Endometrial microvascular endothelial cells (primary cell): ENCODE measurements at regions not wholly inside any gene's neighbourhood (a gene's known extent, or its start where the extent isn't known, plus 50 kb on each side); places are given as distances from the start of the nearest gene placed in this dataset.

ENCODE experiments used
- in situ Hi-C: cut with HindIII; loops from 2 replicates; pipeline ENCODE4 v1.10.0; 2017; ENCODE audit warnings: low sequenced_read_pairs, low pct_unique_long_range_greater_than_20kb; ENCODE audit errors: inconsistent ontology term

DNA sequence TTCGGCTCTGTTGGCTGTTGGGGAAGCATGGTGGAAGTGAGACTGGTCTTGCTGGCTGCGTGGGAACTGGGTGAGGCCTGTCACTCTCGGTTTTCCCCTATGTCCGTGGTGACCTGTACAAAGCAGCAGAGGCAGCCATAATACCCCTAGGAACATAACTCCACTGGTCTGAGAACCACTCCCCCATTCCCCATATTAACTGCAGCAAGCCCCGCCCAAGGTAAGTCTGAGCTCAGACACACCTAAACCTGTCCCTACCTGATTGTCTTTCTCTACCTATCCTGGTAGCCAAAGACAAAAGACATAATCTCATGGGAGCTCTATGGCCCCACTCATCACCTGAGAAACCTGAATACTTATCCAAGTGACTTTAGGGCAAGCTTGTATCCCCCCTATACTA, 156.3 kb upstream of the PHACTR1 start:
- in situ Hi-C loops: no loop called here

GRCh38 chr6:12566618-12567123, 149.9 kb upstream of the PHACTR1 start:
- in situ Hi-C loops: no loop called here

DNA sequence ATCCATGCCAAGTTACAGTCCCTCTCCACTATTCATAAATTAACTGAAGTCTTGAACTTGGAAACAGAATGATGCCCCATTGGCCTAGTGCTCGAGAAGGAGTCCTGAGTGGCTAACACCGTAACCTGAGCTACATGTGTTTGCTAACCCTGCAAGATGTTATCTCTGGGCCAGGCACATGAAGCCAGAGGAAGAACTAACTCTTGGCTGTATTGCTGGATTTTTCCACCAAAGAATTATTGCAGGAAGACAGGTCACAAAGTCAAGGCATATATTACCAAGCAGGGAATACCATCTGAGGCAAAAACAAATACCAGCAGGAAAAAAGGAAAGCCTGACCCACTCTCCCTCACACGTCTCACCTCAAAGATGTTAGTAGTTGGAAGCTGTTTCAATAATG, 148.9 kb upstream of the PHACTR1 start:
- in situ Hi-C loops: no loop called here

DNA sequence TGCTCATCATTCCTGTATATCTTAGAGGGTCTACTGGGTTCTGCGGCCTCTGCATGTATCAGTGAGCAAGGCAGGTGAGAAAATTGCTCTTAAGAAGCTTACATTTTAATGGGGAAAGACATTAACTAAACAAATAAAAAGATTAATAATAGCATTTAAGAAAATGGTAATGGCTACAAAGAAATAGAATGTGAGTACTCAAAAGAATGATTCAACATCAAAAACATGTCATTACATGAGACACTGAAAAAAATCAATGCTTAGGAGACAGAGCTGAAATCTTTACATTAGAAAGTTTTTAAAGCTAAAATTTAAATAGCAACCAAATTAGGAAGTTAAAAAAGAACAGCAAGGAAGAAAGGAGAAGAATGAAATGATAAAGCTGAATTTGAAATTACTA, 146.9 kb upstream of the PHACTR1 start:
- in situ Hi-C loops: no loop called here

DNA sequence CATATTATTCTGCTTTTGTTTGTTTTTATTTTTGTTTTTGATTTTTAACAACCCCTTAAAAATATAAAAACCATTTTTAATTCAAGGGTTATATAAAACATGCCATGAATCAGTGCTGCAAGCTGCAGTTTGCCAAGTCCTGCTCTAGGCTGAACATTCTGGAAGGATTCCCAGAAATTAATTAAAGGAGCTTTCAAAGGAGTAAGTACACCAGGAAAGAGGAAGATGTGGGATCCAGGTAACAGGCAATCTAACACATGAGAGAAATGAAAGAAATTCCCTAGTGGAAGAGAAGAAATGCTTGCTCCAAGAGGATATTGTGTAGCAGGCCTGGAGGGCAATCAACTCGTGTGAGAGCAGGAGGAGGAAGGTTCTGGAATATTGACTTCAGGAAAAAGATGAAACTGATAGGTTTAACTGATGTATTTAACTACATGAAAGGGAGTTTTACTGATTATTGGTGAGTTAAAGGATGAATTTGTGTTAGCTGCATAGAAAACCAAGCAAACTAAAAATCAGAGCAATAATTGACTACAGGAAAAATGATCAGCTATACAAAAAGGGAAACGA, 146.0 kb upstream of the PHACTR1 start:
- in situ Hi-C loops: no loop called here

DNA sequence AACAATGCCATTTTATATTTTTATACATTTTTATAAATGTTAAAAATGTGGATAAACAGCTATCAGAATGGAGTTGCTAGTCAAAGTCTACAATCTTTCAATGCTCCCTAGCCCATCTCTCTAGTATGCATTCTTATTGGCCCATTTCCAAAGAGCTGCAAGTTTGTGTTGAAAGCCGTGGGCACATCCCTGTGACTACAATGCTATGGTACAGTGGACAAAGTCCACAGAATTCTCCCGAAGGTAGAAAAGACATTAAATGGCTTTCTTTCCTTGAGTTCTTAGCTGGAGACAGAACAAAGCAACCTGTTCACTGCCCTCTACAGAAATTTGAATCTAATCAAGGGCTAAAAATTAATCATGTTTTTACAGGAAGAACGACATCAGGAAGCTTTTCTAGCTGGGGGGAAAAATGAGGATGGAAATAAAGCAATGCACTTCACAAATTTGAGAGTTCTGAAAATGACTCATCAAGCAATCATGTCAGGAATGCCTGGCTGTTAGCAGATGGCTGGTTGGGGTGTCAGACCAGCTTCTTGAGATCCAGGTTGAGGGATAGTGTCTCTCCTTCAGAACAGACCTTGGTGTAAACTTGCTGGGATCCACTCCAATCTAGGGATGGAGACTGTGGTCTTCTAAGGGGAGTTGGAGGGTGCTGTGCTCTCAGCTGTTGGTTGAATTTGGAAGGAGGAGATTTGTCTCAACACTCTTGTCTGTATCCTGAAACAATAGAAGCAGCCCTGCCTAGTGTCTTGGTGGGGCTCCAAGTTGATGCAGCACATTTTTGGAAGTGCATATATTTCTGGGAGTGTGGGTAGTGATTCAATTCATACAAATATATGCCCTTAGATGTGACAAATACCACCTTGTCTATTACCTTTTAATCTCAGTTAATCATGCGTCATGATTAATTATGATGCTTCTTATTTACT, 143.4 kb upstream of the PHACTR1 start:
- in situ Hi-C loops: no loop called here

GRCh38 chr6:12575961-12576360, 140.6 kb upstream of the PHACTR1 start:
- in situ Hi-C loops: loop anchor here (25.0 kb wide), 1 partner anchor 964 kb away; no protein-coding TSS in a partner anchor

DNA sequence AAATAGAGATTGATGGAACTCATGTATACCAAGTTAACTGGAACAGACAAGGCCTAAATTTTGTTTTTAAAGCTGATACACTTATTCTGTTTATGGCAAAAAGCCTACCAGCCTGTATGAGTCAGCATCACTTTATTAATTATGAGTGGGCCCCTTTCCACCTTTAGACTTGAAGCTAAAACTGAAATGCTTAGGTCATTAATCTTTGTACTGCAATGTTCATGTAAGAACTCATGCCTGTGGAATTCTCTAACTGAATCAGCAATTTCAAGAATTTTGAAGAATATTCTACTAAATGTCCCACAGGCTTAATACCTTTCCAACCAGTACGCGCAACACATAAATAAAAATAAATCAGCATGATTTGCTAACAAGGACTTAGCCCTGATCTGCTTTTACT, 140.2 kb upstream of the PHACTR1 start:
- in situ Hi-C loops: loop anchor here (25.0 kb wide), 1 partner anchor 964 kb away; no protein-coding TSS in a partner anchor

GRCh38 chr6:12577124-12577850, 139.3 kb upstream of the PHACTR1 start:
- in situ Hi-C loops: loop anchor here (25.0 kb wide), 1 partner anchor 965 kb away; no protein-coding TSS in a partner anchor

GRCh38 chr6:12578097-12578496, 138.5 kb upstream of the PHACTR1 start:
- in situ Hi-C loops: loop anchor here (25.0 kb wide), 1 partner anchor 966 kb away; no protein-coding TSS in a partner anchor

DNA sequence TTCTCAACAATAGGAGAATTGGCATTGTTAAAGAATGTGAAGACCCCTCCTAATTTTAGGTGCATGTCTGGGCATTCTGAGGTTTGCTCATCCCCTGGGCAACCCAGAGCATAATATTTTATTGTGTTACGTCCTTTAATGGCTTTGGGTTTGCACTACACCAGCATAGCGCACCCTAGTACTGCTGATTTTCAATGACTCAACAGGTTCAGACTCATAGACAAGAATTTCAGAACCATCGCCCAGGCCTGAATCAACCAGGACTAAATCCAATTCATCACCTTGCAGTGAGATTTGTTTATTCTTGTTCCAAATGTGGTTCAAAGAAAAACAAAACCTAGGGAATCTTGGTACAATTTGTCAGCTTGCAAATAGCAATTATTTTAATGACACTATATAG, 137.8 kb upstream of the PHACTR1 start:
- in situ Hi-C loops: loop anchor here (25.0 kb wide), 1 partner anchor 966 kb away; no protein-coding TSS in a partner anchor

DNA sequence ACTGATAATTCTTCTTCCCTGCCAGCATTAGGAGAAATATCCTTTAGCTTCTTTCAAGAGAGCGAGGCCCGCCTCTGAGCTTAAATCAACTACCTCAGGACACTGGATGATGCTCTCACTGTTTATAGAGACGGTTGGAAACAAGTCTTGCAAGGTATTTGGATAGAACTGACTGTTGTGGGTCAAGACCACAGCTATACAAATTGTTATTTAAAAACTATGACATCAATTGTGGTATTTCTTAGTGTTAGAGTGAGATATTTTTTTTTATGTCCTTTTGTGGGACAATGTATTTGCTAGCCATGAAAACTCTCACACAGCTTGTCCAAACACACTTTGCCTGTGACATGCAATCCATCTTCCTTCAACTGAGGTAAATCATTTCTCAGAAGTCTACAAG, 136.3 kb upstream of the PHACTR1 start:
- in situ Hi-C loops: loop anchor here (25.0 kb wide), 1 partner anchor 968 kb away; no protein-coding TSS in a partner anchor

GRCh38 chr6:12582421-12583110, 134.0 kb upstream of the PHACTR1 start:
- in situ Hi-C loops: loop anchor here (25.0 kb wide), 1 partner anchor 970 kb away; no protein-coding TSS in a partner anchor

DNA sequence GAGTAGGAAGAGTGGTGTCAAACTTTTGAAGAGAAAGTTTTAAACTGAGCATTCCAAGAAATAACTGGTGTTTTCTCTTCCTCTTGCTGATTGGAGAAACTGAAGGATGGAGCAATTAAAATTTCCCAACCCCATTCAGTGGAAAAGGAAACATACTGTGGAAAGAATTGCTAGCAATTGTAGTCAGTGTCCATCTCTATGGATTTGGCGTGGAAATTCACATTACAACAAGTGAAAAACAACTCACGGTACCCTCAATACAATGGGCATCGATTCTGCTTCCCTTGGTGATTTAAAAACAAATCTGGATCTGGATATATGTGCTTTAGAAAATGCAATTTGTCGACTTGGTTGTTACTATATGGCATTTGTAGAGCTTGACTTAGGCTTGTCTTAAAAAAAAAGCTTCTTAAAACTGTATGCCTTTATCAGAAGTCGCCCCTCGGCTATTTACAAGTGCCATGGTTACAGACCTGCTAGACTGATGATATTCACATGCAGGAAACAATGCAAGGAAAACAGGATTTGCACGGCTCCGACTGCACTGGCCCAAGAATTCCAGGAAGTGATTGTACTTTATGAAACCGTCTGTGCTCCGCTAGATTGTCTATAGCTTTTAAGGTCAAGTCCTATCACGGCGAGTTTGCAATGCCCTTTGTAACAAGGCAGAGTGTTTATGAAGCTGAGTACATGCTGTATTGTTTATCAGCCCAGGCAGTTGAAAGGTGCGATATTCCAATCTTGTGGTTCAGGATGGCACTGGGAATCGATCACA, 131.7 kb upstream of the PHACTR1 start:
- in situ Hi-C loops: loop anchor here (25.0 kb wide), 1 partner anchor 973 kb away; no protein-coding TSS in a partner anchor

- in situ Hi-C loops: loop anchor here (25.0 kb wide), 1 partner anchor 973 kb away; no protein-coding TSS in a partner anchor
Measured at GRCh38 chr6:12585497-12585958, 131.0 kb upstream of the PHACTR1 start.

DNA sequence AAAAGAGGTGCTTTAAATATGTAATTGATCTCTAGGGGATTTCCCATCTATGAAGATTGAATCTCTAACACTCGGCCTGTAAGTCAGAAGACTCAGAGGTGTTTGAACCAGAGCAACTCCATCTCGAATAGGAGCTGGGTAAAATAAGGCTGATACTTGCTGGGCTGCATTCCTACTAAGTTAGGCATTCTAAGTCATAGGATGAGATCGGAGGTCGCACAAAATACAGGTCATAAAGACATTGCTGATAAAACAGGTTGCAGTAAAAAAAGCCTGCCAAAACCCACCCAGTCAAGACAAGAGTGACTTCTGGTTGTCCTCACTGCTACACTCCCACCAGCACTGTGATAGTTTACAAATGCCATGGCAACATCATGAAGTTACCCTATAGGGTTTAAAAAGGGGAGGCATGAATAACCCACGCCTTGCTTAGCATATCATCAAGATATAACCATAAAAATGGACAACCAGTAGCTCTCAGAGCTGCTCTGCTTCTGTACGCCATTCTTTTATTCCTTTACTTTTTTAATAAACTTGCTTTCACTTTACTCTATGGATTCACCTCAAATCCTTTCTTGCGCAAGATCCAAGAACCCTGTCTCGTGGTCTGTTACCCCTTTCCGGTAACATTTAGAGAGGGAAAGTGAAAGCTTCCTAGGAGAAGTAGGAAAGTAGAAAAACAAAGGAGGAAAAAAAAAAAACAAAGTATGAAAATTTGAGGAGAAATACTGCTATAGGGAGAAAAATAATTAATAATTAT, 129.7 kb upstream of the PHACTR1 start:
- in situ Hi-C loops: loop anchor here (25.0 kb wide), 1 partner anchor 975 kb away; no protein-coding TSS in a partner anchor

- in situ Hi-C loops: loop anchor here (5.0 to 25.0 kb wide), 2 partner anchors 294 to 979 kb away; no protein-coding TSS in a partner anchor
Measured at GRCh38 chr6:12590901-12591300, 125.7 kb upstream of the PHACTR1 start.
